22Rv1 (cell line): ENCODE measurements at regions not wholly inside any gene's neighbourhood (a gene's known extent, or its start where the extent isn't known, plus 50 kb on each side); places are given as distances from the start of the nearest gene placed in this dataset.

ENCODE experiments used
- CTCF ChIP-seq: fragments of 450-650 bp; IDR thresholded peaks from 2 replicates; pipeline ENCODE4 v1.5.1; 2017; ENCODE audit warnings: mild to moderate bottlenecking
- ZFX ChIP-seq: fragments of 450-650 bp; IDR thresholded peaks from 2 replicates; pipeline ENCODE4 v1.6.1; 2017; ENCODE audit warnings: antibody characterized with exemption, borderline replicate concordance

DNA sequence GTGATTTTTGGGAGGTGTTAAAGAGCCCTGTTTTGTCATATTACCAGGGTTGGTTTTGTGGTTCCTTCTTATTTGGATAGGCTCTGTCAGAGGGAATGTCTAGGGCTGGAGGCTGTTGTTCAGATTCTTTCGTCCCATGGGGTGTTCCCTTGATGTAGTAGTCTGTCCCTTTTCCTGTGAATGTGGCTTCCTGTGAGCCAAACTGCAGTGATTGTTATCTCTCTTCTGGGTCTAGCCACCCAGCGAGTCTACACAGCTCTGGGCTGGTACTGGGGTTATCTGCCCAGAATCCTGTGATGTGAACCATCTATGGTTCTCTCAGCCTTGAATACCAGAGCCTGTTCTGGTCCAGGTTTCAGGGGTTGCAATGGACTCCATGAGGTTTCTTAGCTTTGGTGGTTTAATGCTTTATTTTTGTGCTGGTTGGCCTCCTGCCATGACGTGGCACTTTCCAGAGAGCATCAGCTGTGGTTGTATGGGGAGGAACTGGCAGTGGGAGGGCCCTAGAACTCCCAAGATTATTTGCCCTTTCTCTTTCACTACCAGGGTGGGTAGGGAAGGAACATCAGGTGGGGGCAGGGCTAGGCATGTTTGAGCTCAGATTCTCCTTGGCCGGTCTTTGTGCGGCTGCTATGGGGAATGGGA is 78.8 kb downstream of the SPRY2 start:
- no peak for TF ChIP-seq CTCF
- no peak for TF ChIP-seq ZFX
